ENCODE measurements at regions not wholly inside any gene's neighbourhood (a gene's known extent, or its start where the extent isn't known, plus 50 kb on each side); places are given as distances from the start of the nearest gene placed in this dataset.

DNA sequence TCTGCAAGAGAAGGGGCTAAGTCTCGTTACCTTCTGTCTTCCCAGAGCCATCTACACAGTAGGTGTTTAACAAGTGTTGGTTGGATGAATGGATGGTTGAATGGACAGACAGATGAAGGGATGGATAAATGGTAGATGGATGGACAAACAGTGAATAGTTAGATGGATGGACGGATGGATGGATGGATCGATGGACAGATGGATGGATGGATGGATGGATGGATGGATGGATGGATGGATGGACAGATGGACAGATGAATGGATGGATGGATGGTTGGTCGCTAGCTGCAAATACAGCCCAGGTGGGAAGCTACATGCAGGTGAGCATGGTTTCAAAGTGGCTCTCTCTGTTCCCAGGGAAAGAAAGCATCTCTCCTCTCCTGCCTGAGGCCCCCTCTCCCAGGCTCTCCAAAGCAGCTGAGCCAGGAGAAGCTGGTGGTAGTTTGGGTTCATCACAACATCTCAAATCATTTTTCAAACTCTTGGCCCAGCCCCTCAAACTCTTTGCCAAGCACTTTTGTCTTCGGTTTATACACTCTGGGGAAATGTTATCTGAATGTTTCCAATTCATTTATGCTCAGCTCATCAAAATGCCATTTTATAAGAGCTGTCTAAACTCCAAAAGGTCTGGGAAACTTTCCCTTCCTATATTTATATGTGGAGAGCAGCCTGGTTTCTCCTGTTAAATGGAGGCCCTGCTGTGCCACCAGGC, 192.7 kb downstream of the ANAPC1 start:
- TF ChIP-seq CSDC2 (CRISPR knock-in tag; IDR thresholded peaks at IDR 0.05) (no peak), ZNF565 (CRISPR knock-in tag; conservative IDR thresholded peaks at IDR 0.05; ENCODE audit: low read depth) (no peak), TCF4 (CRISPR knock-in tag; IDR thresholded peaks at IDR 0.05; ENCODE audit: borderline replicate concordance) (no peak), ZNF70 (CRISPR knock-in tag; IDR thresholded peaks at IDR 0.05) (no peak), ESRRG (CRISPR knock-in tag; IDR thresholded peaks at IDR 0.05) (no peak), TOX (CRISPR knock-in tag; IDR thresholded peaks at IDR 0.05; ENCODE audit: borderline replicate concordance) (no peak), ZFP3 (CRISPR knock-in tag; IDR thresholded peaks at IDR 0.05) (no peak), BACH2 (CRISPR knock-in tag; IDR thresholded peaks at IDR 0.05; ENCODE audit: borderline replicate concordance) (no peak)
- TF ChIP-seq, protein P1, sequence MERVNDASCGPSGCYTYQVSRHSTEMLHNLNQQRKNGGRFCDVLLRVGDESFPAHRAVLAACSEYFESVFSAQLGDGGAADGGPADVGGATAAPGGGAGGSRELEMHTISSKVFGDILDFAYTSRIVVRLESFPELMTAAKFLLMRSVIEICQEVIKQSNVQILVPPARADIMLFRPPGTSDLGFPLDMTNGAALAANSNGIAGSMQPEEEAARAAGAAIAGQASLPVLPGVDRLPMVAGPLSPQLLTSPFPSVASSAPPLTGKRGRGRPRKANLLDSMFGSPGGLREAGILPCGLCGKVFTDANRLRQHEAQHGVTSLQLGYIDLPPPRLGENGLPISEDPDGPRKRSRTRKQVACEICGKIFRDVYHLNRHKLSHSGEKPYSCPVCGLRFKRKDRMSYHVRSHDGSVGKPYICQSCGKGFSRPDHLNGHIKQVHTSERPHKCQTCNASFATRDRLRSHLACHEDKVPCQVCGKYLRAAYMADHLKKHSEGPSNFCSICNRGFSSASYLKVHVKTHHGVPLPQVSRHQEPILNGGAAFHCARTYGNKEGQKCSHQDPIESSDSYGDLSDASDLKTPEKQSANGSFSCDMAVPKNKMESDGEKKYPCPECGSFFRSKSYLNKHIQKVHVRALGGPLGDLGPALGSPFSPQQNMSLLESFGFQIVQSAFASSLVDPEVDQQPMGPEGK (CRISPR knock-in tag; IDR thresholded peaks at IDR 0.05; ENCODE audit: borderline replicate concordance), result no peak
- TF ChIP-seq, protein P2, sequence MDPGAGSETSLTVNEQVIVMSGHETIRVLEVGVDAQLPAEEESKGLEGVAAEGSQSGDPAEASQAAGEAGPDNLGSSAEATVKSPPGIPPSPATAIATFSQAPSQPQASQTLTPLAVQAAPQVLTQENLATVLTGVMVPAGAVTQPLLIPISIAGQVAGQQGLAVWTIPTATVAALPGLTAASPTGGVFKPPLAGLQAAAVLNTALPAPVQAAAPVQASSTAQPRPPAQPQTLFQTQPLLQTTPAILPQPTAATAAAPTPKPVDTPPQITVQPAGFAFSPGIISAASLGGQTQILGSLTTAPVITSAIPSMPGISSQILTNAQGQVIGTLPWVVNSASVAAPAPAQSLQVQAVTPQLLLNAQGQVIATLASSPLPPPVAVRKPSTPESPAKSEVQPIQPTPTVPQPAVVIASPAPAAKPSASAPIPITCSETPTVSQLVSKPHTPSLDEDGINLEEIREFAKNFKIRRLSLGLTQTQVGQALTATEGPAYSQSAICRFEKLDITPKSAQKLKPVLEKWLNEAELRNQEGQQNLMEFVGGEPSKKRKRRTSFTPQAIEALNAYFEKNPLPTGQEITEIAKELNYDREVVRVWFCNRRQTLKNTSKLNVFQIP (CRISPR knock-in tag; IDR thresholded peaks at IDR 0.05; ENCODE audit: borderline replicate concordance, low read depth), result no peak
- TF ChIP-seq, protein P3, sequence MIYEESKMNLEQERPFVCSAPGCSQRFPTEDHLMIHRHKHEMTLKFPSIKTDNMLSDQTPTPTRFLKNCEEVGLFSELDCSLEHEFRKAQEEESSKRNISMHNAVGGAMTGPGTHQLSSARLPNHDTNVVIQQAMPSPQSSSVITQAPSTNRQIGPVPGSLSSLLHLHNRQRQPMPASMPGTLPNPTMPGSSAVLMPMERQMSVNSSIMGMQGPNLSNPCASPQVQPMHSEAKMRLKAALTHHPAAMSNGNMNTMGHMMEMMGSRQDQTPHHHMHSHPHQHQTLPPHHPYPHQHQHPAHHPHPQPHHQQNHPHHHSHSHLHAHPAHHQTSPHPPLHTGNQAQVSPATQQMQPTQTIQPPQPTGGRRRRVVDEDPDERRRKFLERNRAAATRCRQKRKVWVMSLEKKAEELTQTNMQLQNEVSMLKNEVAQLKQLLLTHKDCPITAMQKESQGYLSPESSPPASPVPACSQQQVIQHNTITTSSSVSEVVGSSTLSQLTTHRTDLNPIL (CRISPR knock-in tag; IDR thresholded peaks at IDR 0.05; ENCODE audit: low read depth), result no peak

Measured in SK-N-SH treated with all-trans-retinoic acid at 6 μM for 48 hours (cell line).